PFSK-1 (cell line): ENCODE measurements at regions not wholly inside any gene's neighbourhood (a gene's known extent, or its start where the extent isn't known, plus 50 kb on each side); places are given as distances from the start of the nearest gene placed in this dataset.

ENCODE experiments used
- FOXP2 ChIP-seq: optimal IDR thresholded peaks from 2 replicates; pipeline ENCODE3; 2011; ENCODE audit warnings: borderline replicate concordance, control low read depth, inconsistent platforms; ENCODE audit not compliant: insufficient read depth; ENCODE audit errors: extremely low read length, extremely low read depth
- POLR2AphosphoS5 ChIP-seq: IDR thresholded peaks from 2 replicates; pipeline ENCODE4 v1.6.1; 2012; ENCODE audit warnings: low read depth, mild to moderate bottlenecking, control low read depth, low read length, moderate library complexity
- SIN3A ChIP-seq: IDR thresholded peaks from 2 replicates; pipeline ENCODE4 v1.6.1; 2012; ENCODE audit warnings: mild to moderate bottlenecking, low read length, moderate library complexity, borderline replicate concordance; ENCODE audit not compliant: insufficient read depth
- TAF1 ChIP-seq: IDR thresholded peaks from 2 replicates; pipeline ENCODE4 v1.6.1; 2012; ENCODE audit warnings: low read length, control low read depth, borderline replicate concordance; ENCODE audit not compliant: insufficient read depth
- TF ChIP-seq, protein P1 (sequence below), 2 experiments: IDR thresholded peaks; 2 replicates each; pipeline versions ENCODE4 v1.6.1 to v1.8.0; 2011 to 2012; ENCODE audit warnings: low read depth in 2 of 2, low read length in 2 of 2, control low read depth in 1 of 2, inconsistent platforms in 1 of 2, mild to moderate bottlenecking in 1 of 2, moderate library complexity in 1 of 2; ENCODE audit not compliant: insufficient read depth in 1 of 2

DNA sequence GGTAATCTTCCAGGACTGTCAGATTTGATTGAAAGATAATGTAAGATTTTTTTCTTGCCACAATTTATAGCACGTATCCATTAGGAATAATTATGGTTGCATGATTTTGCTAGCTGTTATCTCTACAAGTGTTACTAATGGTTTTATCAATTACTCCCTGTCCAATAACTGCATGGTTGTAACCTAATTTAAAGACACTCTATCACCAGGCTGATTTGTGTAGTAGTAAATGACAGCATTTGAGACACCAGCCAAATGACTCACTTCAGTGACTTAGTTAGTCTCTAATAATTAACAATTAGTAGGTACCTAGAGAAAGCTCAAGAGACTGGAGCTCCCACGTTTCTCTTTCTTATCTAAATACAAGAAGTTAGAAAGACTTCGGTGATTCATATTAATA lies 453.8 kb upstream of the POU3F2 start:
- TF ChIP-seq POLR2AphosphoS5, result no peak
- TF ChIP-seq, protein P1, sequence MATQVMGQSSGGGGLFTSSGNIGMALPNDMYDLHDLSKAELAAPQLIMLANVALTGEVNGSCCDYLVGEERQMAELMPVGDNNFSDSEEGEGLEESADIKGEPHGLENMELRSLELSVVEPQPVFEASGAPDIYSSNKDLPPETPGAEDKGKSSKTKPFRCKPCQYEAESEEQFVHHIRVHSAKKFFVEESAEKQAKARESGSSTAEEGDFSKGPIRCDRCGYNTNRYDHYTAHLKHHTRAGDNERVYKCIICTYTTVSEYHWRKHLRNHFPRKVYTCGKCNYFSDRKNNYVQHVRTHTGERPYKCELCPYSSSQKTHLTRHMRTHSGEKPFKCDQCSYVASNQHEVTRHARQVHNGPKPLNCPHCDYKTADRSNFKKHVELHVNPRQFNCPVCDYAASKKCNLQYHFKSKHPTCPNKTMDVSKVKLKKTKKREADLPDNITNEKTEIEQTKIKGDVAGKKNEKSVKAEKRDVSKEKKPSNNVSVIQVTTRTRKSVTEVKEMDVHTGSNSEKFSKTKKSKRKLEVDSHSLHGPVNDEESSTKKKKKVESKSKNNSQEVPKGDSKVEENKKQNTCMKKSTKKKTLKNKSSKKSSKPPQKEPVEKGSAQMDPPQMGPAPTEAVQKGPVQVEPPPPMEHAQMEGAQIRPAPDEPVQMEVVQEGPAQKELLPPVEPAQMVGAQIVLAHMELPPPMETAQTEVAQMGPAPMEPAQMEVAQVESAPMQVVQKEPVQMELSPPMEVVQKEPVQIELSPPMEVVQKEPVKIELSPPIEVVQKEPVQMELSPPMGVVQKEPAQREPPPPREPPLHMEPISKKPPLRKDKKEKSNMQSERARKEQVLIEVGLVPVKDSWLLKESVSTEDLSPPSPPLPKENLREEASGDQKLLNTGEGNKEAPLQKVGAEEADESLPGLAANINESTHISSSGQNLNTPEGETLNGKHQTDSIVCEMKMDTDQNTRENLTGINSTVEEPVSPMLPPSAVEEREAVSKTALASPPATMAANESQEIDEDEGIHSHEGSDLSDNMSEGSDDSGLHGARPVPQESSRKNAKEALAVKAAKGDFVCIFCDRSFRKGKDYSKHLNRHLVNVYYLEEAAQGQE (IDR thresholded peaks at IDR 0.05; ENCODE audit: insufficient read depth in 1 of 2, low read depth in 2 of 2, low read length in 2 of 2), result no peak
- TF ChIP-seq TAF1, result no peak
- no peak for TF ChIP-seq SIN3A
- TF ChIP-seq FOXP2, result no peak
